ENCODE measurements at regions not wholly inside any gene's neighbourhood (a gene's known extent, or its start where the extent isn't known, plus 50 kb on each side); places are given as distances from the start of the nearest gene placed in this dataset.

GRCh38 chr16:60123392-60124023, 1389.4 kb upstream of the GOT2 start:
- peak; percentile 1 for DNase-seq (ENCODE audit: low read depth)
- no peak overlapping the region for H3K4me3 ChIP-seq (ENCODE audit: control insufficient read depth, low read depth, low read length)
- no peak for TF ChIP-seq CTCF (conservative IDR thresholded peaks at IDR 0.05; ENCODE audit: control insufficient read depth, insufficient read depth, low read depth, low read length)

GRCh38 chr16:60120586-60120985, 1386.5 kb upstream of the GOT2 start:
- TF ChIP-seq CTCF (conservative IDR thresholded peaks at IDR 0.05; ENCODE audit: control insufficient read depth, insufficient read depth, low read depth, low read length) = no peak
- no peak overlapping the region for H3K4me3 ChIP-seq (ENCODE audit: control insufficient read depth, low read depth, low read length)
- no peak for DNase-seq (ENCODE audit: low read depth)

- no peak overlapping the region for H3K4me3 ChIP-seq (ENCODE audit: control insufficient read depth, low read depth, low read length)
- no peak for TF ChIP-seq CTCF (conservative IDR thresholded peaks at IDR 0.05; ENCODE audit: control insufficient read depth, insufficient read depth, low read depth, low read length)
- DNase-seq (ENCODE audit: low read depth) = no peak
These were observed 1376.4 kb upstream of the GOT2 start for GRCh38 chr16:60110531-60110930.

GRCh38 chr16:60107871-60108270, 1373.8 kb upstream of the GOT2 start:
- DNase-seq (ENCODE audit: low read depth) = no peak
- H3K4me3 ChIP-seq (ENCODE audit: control insufficient read depth, low read depth, low read length) = no peak overlapping the region
- no peak for TF ChIP-seq CTCF (conservative IDR thresholded peaks at IDR 0.05; ENCODE audit: control insufficient read depth, insufficient read depth, low read depth, low read length)

GRCh38 chr16:60107437-60107836, 1373.3 kb upstream of the GOT2 start:
- no peak for TF ChIP-seq CTCF (conservative IDR thresholded peaks at IDR 0.05; ENCODE audit: control insufficient read depth, insufficient read depth, low read depth, low read length)
- H3K4me3 ChIP-seq (ENCODE audit: control insufficient read depth, low read depth, low read length) = no peak overlapping the region
- DNase-seq (ENCODE audit: low read depth) = peak; percentile 55

- no peak for TF ChIP-seq CTCF (conservative IDR thresholded peaks at IDR 0.05; ENCODE audit: control insufficient read depth, insufficient read depth, low read depth, low read length)
- no peak for DNase-seq (ENCODE audit: low read depth)
- H3K4me3 ChIP-seq (ENCODE audit: control insufficient read depth, low read depth, low read length) = no peak overlapping the region
These were observed 1366.3 kb upstream of the GOT2 start for GRCh38 chr16:60100371-60100770.

- no peak overlapping the region for H3K4me3 ChIP-seq (ENCODE audit: control insufficient read depth, low read depth, low read length)
- no peak for TF ChIP-seq CTCF (conservative IDR thresholded peaks at IDR 0.05; ENCODE audit: control insufficient read depth, insufficient read depth, low read depth, low read length)
- no peak for DNase-seq (ENCODE audit: low read depth)
These were observed 1357.4 kb upstream of the GOT2 start for GRCh38 chr16:60091529-60091928.
